ENCODE measurements at regions not wholly inside any gene's neighbourhood (a gene's known extent, or its start where the extent isn't known, plus 50 kb on each side); places are given as distances from the start of the nearest gene placed in this dataset.

- TF ChIP-seq, protein P1, sequence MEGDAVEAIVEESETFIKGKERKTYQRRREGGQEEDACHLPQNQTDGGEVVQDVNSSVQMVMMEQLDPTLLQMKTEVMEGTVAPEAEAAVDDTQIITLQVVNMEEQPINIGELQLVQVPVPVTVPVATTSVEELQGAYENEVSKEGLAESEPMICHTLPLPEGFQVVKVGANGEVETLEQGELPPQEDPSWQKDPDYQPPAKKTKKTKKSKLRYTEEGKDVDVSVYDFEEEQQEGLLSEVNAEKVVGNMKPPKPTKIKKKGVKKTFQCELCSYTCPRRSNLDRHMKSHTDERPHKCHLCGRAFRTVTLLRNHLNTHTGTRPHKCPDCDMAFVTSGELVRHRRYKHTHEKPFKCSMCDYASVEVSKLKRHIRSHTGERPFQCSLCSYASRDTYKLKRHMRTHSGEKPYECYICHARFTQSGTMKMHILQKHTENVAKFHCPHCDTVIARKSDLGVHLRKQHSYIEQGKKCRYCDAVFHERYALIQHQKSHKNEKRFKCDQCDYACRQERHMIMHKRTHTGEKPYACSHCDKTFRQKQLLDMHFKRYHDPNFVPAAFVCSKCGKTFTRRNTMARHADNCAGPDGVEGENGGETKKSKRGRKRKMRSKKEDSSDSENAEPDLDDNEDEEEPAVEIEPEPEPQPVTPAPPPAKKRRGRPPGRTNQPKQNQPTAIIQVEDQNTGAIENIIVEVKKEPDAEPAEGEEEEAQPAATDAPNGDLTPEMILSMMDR (conservative IDR thresholded peaks at IDR 0.05), result no peak
- no peak for TF ChIP-seq EZH2 (IDR thresholded peaks at IDR 0.05; ENCODE audit: low read depth)
These were observed 250.7 kb downstream of the BTG1 start for GRCh38 chr12:91894911-91895310.

Data from PC-9 (cell line).